Mucosa of gallbladder (tissue), 1 donor: ENCODE measurements at regions not wholly inside any gene's neighbourhood (a gene's known extent, or its start where the extent isn't known, plus 50 kb on each side); places are given as distances from the start of the nearest gene placed in this dataset.
"Not testable (repeated sequence)": the region's sequence is repeated elsewhere in the genome, so short reads cannot be mapped to it uniquely, and the experiment has no call there.

ENCODE experiments used
- DNase-seq: peaks from one replicate; pipeline ENCODE4 v3.0.0-alpha.2; 2020; ENCODE audit warnings: low spot score
- donor health status: DM: no; HTN: no; CAD: no.

GRCh38 chr7:70846208-70846607 is 285.7 kb upstream of the GALNT17 start:
- no peak for DNase-seq

GRCh38 chr7:70849580-70850235 is 282.2 kb upstream of the GALNT17 start:
- DNase-seq, result no peak

DNA sequence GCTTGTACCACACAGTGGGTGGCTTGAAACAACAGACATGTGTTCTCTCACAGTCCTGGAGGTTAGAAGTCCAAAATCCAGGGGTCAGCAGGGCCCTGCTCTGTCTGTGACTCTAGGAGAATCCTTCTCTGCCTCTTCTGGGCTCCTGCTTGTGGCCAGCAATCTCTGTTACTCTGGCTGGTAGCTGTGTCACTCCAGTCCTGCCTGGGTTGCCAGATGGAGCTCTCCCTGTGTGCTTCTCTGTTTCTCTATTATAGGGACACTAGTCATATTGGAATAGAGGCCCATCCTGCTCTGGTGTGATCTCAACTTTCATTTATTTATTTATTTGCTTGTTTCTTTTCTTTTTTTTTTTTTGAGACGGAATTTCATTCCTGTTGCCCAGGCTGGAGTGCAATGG is 276.6 kb upstream of the GALNT17 start:
- DNase-seq, result no peak

- DNase-seq, result peak; percentile 64
Measured at GRCh38 chr7:70856901-70857630, 274.9 kb upstream of the GALNT17 start.

DNA sequence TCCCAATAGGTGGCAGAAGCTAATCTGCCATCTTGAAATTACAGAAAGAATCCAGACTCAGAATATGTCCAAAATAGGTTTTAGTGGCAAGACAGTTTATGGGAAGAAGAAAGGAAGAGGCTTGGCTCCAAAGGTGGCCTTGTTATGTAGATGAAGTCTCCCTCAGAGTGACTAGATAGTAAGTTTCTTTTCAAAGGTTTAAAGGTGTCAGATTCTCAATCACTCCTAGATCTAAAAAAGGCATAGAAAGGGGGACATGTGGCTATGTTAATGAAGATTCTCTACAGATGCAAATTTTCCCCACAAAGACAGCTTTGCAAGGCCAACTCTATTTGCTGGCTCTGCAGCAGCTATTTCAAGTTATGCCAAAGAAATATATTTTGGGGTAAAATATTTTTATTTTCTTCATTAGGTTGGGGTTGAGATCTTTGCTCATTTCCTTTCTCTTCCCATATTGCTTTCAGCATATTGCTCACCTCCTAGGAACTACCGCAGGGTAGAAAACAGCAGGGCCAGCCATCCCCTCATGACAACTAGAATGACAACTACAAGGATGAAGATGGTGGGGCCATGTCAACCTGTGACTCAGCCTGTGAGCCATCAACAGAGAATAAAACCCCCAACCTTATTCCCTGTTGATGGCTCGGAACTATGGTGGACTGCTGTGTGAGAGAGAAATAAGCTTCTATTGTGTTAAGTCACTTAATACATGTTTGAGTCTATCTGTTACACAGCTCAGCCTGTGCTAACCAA is 274.0 kb upstream of the GALNT17 start:
- no peak for DNase-seq

- DNase-seq, result no peak
Measured at GRCh38 chr7:70867513-70867912, 264.4 kb upstream of the GALNT17 start.

- DNase-seq, result no peak
Measured at GRCh38 chr7:70870349-70870748, 261.6 kb upstream of the GALNT17 start.

GRCh38 chr7:70872188-70872587 is 259.8 kb upstream of the GALNT17 start:
- DNase-seq, result no peak

DNA sequence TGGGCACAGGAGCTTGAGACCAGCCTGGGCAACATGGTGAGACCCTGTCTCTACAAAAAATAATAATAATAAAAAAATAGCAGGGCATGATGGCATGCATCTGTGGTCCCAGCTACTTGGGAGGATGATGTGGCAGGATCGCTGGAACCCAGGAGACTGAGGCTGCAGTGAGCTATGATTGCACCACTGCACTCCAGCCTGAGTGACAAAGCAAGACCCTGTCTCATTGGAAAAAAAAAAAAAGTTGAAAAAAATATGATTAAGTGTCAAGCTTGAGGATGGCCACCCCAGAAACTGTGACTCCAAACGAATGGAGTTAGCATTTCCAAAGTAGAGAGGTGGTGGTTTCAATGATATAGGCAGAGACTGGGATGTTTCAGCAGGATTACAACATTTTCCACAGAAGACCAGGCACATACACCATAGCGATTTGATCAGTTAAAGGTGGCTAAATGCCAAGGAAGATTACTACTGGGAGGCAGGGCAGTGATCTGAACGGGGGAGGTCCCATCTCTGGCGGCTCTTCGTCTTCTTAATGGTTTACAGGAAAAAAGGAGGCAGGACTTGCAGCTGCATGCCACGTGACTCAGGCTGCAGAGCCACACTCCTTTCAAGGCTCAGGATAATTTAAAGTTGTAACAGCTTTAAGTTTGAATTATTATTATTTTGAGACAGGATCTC is 250.6 kb upstream of the GALNT17 start:
- DNase-seq, result no peak

GRCh38 chr7:70883750-70884439 is 248.0 kb upstream of the GALNT17 start:
- peak; percentile 25 for DNase-seq

DNA sequence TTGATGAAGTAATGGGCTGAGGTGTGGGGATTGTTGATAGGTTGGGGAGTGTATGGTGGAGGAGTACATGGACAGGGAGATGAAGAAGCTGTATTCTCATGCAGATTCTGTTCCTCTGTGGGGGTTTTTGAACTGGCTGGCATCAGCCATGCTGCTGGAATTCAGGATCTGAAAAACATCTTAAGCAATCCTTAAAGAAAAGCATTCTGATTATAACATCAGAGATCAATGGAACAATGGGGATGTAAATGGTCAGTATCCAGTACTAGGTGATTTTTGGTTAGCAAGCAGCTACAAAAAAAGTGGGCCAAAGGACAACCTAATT is 247.5 kb upstream of the GALNT17 start:
- DNase-seq, result no peak

DNA sequence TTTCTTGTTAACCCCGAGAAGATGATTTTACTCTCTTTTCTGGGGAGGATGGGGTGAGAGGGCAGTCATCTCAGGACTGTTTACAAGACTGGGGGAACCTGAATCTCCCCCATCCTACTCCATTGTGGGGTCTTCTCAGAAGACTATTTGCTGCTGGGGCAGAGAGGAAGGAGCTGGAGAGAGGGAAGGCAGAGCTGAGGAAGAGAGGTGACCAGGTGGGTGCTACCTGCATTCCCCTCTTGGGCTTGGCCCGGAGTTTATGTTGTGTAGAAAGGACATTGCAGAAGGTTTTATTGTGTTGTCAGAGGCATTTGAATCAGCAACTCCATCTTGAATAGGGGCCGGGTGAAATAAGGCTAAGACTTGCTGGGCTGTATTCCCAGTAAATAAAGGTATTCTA is 247.1 kb upstream of the GALNT17 start:
- no peak for DNase-seq

GRCh38 chr7:70886547-70886946 is 245.4 kb upstream of the GALNT17 start:
- no peak for DNase-seq

- DNase-seq, result no peak
Measured at GRCh38 chr7:70887186-70887585, 244.8 kb upstream of the GALNT17 start.

DNA sequence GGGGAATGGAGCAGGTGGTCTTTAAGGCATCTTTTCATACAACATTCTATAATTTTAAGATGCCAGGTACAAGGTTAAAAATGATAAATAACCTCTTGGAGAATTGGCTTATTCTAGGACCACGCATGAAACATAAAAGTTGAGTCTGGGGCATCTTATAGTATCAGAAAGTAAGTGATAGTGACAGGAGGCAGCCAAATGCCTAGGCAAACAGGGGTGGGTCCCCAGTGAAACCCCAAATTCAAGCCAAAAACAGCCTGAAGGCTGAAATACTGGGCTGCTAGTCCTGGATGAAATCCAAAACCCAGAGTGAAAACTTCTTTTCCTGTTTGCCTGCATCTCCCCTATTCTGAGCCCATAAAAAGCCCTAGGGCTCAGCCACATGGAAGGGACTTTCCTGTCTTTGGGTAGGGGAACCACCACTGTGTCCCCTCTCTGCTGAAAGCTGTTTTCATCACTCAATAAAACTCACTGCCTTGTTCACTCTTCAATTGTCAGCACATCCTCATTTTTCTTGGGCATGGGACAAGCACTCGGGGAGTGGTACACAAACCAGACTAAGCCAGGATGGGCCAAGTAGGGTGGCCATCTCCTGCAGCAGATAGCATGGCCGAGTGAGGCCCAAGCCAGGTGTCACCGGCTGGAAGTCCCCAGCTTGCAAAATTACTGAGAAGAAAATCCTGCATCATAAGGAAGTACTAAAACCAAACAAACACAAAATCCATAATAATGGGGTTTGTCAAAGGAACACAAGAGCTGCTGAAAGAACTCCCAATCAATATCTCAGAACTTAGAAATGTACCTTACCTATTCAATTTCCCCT is 241.6 kb upstream of the GALNT17 start:
- DNase-seq, result no peak

GRCh38 chr7:70893422-70893821 is 238.5 kb upstream of the GALNT17 start:
- no peak for DNase-seq

DNA sequence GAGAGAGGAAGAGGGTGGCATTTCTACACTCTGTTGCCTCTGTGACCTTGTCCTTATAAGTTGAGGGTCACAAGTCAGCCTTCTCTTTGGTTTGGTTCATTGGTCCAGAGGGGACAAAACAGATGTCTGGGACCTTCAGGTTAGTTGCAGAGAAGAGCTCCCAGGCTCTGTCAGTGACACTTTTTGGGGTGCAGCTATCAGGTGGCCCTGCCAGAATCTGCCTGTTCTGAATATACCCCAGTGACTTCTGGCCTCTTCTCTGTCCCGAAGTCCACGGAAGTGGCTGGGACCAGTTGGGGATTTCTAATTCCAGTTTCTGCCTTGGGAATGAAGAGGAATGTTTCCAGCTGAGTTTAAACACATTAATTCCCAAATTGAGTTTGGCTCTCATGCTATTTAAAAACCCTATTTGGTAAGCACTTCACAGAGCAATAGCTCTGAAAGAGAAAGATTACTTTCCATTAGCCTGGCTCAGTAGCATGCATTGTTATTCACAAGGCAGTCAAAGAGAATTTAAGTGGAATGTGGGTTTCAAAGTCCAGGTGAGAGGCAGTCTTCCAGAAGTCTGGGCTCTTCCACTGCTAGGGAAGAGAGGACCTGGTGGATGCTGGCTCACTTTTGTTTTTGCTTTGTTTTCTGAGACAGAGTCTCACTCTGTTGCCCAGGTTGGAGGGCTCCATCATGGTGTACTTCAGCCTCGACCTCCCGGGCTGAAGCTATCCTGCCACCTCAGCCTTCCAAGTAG is 237.8 kb upstream of the GALNT17 start:
- DNase-seq, result no peak

DNA sequence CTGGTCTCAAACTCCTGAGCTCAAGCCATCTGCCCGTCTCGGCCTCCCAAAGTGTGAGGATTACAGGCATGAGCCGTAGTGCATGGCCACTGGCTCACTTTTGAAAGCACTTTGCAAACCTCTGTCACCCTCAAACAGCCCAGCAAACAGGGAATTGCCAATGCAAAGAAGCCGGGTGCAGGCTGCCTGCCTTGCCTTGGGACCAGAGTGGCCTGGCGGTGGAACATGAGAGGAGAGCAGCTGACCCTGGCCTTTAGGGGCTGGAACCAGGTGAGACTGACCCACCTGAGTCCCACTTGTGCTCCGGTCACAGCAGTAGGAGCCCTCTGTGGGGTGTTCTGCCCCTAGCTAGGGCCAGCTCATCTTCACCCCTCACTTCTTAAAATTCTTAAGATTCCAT is 237.1 kb upstream of the GALNT17 start:
- no peak for DNase-seq

DNA sequence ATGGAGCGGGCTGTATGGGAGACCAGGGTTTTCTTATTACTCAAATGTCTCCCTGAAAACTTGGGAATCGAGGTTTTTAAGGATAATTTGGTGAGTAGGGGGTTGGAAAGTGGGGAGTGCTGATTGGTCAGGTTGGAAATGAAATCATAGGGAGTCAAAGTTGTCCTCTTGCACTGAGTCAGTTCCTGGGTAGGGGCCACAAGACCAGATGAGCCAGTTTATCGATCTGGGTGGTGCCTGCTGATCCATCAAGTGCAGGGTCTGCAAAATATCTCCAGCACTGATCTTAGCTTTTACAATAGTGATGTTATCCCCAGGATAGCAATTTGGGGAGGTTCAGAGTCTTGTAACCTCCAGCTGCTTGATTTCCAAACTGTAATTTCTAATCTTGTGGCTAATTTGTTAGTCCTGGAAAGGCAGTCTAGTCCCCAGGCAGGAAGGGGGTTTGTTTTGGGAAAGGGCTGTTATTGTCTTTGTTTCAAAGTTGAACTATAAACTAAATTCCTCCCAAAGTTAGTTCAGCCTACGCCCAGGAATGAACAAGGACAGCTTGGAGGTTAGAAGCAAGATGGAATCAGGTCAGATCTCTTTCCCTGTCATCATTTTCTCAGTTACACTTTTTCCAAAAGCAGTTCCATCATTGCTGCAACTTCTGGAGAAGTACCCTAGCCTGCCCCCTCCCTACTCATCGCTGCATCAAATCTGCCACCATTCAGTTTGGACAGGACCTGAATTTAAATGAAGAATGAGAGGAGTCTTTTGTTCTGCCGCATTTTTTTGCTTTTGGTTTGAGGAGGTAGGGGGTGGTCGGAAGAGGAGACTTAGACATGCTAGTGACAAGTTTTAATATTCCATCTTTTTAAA is 236.4 kb upstream of the GALNT17 start:
- not testable (repeated sequence) for DNase-seq
